HEK293 (cell line): ENCODE measurements at regions not wholly inside any gene's neighbourhood (a gene's known extent, or its start where the extent isn't known, plus 50 kb on each side); places are given as distances from the start of the nearest gene placed in this dataset.

Source experiments
- KLF17 ChIP-seq: fragments of 450-650 bp; formaldehyde crosslinking; IDR thresholded peaks from 2 replicates; pipeline ENCODE4 v1.5.1; 2016; ENCODE audit warnings: missing biosample characterization, missing genetic modification characterization
- MZF1 ChIP-seq: fragments of 450-650 bp; formaldehyde crosslinking; IDR thresholded peaks from 2 replicates; pipeline ENCODE4 v1.5.1; 2017; ENCODE audit warnings: missing biosample characterization, missing genetic modification characterization, borderline replicate concordance
- TCF7L2 ChIP-seq: IDR thresholded peaks from 2 replicates; pipeline ENCODE4 v1.6.1; 2011; ENCODE audit warnings: low read depth, mild to moderate bottlenecking, inconsistent platforms, low read length, moderate library complexity, borderline replicate concordance
- ZBTB7A ChIP-seq: fragments of 450-650 bp; formaldehyde crosslinking; IDR thresholded peaks from 2 replicates; pipeline ENCODE4 v1.5.1; 2016; ENCODE audit warnings: low read depth, missing biosample characterization, missing genetic modification characterization
- ZNF350 ChIP-seq: fragments of 450-650 bp; formaldehyde crosslinking; IDR thresholded peaks from 2 replicates; pipeline ENCODE4 v1.5.0; 2017; ENCODE audit warnings: missing biosample characterization, mild to moderate bottlenecking, missing genetic modification characterization
- ZNF426 ChIP-seq: fragments of 450-650 bp; formaldehyde crosslinking; IDR thresholded peaks from 2 replicates; pipeline ENCODE4 v1.5.1; 2017; ENCODE audit warnings: missing biosample characterization, missing genetic modification characterization, mild to moderate bottlenecking, inconsistent platforms, moderate library complexity
- ZNF629 ChIP-seq: fragments of 450-650 bp; formaldehyde crosslinking; IDR thresholded peaks from 2 replicates; pipeline ENCODE4 v1.5.1; 2017; ENCODE audit warnings: missing biosample characterization, missing genetic modification characterization
- ZSCAN23 ChIP-seq: fragments of 450-650 bp; formaldehyde crosslinking; IDR thresholded peaks from 2 replicates; pipeline ENCODE4 v1.5.1; 2016; ENCODE audit warnings: missing biosample characterization, missing genetic modification characterization
- TF ChIP-seq, protein P1 (sequence below): fragments of 450-650 bp; formaldehyde crosslinking; IDR thresholded peaks from 2 replicates; pipeline ENCODE4 v1.5.1; 2017; ENCODE audit warnings: missing biosample characterization, missing genetic modification characterization
- TF ChIP-seq, protein P2 (sequence below): fragments of 450-650 bp; formaldehyde crosslinking; IDR thresholded peaks from 2 replicates; pipeline ENCODE4 v1.5.1; 2016; ENCODE audit warnings: missing biosample characterization, missing genetic modification characterization
- TF ChIP-seq, protein P3 (sequence below): fragments of 450-650 bp; formaldehyde crosslinking; IDR thresholded peaks from 2 replicates; pipeline ENCODE4 v1.5.1; 2016; ENCODE audit warnings: missing biosample characterization, missing genetic modification characterization

DNA sequence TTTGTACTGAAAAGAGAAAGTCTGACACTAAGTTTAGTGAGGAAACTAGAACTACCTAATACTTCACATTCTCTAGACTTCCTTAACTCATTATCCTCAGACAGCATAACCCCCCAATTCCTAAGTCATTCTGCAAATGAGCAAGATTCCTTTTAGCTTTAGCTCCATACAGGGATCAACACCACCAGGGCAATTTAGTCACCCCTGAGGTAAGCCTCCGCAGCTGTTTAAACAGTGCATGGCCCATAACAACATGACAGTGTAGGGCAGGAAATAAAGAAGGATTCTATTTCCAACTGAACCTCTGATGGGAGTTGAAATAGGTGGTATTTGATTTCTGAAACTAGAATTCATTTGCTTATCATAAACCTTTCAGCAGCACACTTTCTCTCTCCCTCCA is 112.8 kb upstream of the DKK2 start:
- TF ChIP-seq, protein P1, sequence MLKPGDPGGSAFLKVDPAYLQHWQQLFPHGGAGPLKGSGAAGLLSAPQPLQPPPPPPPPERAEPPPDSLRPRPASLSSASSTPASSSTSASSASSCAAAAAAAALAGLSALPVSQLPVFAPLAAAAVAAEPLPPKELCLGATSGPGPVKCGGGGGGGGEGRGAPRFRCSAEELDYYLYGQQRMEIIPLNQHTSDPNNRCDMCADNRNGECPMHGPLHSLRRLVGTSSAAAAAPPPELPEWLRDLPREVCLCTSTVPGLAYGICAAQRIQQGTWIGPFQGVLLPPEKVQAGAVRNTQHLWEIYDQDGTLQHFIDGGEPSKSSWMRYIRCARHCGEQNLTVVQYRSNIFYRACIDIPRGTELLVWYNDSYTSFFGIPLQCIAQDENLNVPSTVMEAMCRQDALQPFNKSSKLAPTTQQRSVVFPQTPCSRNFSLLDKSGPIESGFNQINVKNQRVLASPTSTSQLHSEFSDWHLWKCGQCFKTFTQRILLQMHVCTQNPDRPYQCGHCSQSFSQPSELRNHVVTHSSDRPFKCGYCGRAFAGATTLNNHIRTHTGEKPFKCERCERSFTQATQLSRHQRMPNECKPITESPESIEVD (tag by site-specific recombination) = no peak
- no peak for TF ChIP-seq MZF1
- no peak for TF ChIP-seq TCF7L2
- no peak for TF ChIP-seq ZNF629 (tag by site-specific recombination)
- TF ChIP-seq ZNF426 = no peak
- no peak for TF ChIP-seq KLF17
- TF ChIP-seq, protein P2, sequence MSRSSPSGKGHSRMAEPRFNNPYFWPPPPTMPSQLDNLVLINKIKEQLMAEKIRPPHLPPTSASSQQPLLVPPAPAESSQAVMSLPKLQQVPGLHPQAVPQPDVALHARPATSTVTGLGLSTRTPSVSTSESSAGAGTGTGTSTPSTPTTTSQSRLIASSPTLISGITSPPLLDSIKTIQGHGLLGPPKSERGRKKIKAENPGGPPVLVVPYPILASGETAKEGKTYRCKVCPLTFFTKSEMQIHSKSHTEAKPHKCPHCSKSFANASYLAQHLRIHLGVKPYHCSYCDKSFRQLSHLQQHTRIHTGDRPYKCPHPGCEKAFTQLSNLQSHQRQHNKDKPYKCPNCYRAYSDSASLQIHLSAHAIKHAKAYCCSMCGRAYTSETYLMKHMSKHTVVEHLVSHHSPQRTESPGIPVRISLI = no peak
- no peak for TF ChIP-seq ZSCAN23 (tag by site-specific recombination)
- no peak for TF ChIP-seq ZNF350 (tag by site-specific recombination)
- TF ChIP-seq, protein P3, sequence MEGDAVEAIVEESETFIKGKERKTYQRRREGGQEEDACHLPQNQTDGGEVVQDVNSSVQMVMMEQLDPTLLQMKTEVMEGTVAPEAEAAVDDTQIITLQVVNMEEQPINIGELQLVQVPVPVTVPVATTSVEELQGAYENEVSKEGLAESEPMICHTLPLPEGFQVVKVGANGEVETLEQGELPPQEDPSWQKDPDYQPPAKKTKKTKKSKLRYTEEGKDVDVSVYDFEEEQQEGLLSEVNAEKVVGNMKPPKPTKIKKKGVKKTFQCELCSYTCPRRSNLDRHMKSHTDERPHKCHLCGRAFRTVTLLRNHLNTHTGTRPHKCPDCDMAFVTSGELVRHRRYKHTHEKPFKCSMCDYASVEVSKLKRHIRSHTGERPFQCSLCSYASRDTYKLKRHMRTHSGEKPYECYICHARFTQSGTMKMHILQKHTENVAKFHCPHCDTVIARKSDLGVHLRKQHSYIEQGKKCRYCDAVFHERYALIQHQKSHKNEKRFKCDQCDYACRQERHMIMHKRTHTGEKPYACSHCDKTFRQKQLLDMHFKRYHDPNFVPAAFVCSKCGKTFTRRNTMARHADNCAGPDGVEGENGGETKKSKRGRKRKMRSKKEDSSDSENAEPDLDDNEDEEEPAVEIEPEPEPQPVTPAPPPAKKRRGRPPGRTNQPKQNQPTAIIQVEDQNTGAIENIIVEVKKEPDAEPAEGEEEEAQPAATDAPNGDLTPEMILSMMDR (tag by site-specific recombination) = no peak
- no peak for TF ChIP-seq ZBTB7A (tag by site-specific recombination)
